CD1c-positive myeloid dendritic cell (primary cell): ENCODE measurements at regions not wholly inside any gene's neighbourhood (a gene's known extent, or its start where the extent isn't known, plus 50 kb on each side); places are given as distances from the start of the nearest gene placed in this dataset.
"Not testable (repeated sequence)": the region's sequence is repeated elsewhere in the genome, so short reads cannot be mapped to it uniquely, and the experiment has no call there.

Experiments
- DNase-seq: peaks from one replicate; pipeline ENCODE4 v3.0.0-alpha.2; 2016; ENCODE audit errors: extremely low spot score

DNA sequence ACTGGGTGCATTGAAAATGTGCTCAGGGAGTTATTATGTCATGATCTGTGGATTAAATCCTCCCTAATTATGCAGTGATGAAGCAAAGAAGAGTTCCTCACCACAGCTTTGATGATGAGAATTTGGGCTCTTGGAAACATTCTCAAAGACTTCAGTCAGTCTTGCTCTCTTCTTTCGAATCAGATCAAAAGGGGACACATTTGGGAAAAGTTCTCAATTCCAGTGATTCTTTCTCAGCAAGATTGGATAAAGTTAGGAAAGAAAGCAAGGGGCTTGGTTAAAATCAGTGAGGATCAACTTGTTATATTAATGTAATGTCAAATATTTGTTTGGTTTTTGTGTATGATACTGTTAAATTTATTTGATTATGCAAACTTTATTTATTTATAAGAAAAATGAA, 411.3 kb upstream of the ACTBL2 start:
- DNase-seq, result no peak

DNA sequence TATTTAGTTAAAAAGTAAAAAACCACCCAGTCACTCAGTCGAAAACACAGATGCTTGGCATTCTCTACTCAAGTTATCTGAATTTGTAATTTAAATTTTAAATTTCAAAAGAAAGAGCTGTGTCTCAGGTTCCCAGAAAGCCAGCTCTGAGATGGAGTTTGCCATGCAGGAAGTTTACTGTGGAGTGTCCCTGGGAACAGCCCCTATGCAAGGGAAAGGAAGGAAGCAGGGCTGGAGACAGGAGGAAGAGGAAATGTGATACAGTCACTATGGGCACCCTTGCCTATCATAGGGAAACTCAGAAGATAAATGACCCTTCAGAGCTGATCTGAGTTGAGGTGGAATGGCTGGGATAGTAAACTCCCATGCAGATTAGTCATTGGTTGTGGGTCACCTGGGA, 408.8 kb upstream of the ACTBL2 start:
- DNase-seq, result no peak

DNA sequence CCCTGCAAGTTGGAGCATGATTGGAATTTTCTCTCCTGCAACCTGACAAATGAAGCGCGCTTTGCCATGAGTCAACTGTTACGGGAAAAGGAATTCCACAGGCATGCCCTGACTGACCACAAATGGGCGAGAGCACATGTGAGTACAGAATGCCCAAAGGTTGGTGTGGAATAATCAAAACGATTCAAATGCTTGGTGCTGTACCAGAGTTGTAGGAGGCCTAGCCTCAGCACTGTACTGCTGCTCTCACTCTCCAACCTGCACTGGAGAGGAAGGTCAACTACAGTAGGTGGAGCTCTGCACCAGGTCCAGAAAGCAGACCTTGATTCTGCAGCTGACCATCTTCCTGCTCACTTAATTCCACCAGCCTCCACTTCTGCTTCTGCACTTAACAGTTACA, 406.9 kb upstream of the ACTBL2 start:
- no peak for DNase-seq

DNA sequence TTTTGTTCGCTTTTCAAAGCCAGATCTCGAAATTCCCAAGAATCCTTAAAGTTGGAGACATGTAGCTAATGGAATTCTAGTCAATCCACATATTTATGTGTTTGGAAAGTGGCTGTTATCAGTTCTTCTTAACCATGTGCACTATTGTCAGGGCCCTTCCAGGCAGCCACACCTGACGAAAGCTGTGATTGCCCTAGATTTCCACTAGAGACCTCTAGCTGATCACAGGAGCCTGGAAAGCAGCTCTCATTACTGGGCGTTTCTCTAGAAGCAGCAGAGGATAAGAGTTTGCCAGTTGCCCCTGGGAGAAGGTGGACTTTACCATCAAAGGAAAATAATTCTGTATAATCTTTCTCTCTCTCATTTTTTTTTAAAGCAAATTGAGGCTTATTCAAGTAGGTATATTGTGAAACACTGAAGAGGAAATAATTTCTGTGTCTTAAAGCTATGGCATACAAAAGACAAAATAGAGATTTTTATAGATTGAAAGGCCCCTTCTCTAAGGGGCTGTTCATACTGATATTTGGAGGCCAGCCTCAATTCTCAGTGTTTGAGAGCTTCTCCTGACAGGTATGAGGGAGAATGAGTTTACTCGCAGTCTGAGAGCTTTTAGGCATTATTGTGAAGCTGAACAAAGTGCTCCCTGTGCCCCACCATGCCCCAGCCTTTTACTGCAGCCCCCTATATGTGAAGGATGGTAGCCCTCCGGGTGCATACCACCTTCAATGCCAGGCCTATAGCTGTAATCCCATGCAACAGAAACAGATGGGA, 405.4 kb upstream of the ACTBL2 start:
- no peak for DNase-seq

DNA sequence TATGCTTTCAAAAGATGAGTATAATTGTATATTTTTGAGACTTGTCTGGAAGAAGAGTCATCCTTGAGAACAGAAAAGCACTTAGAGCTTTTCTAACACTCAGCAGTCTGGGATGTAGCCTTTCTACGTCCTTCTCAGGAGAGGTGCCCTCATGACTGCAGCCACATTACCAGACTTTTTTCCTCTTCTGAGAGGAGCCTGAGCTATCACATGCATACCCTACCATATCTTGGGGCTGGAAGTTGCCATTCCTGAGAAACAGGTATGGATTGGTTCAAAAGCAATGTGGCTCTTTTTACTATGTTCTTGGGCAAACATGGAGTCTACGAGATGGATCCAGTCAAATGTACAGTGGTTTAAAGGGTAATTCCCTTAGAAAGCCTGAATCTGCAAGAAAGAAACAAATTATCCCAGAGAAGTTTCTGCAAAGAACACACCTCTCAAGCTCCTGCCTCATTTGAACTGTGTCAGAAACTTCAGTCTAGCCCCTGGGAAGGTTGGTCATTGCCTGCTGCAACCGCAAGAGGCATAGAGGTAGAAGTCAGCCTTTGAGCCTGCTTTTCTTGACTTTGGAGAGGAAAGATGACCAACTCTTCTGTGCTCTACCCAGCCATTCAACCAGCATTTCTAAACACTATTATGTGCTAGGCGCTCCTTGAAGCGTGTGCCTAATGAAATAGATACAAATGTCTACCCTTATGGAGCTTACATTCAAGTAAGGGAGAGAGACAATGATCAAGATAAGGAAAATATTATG, 401.9 kb upstream of the ACTBL2 start:
- DNase-seq, result no peak

DNA sequence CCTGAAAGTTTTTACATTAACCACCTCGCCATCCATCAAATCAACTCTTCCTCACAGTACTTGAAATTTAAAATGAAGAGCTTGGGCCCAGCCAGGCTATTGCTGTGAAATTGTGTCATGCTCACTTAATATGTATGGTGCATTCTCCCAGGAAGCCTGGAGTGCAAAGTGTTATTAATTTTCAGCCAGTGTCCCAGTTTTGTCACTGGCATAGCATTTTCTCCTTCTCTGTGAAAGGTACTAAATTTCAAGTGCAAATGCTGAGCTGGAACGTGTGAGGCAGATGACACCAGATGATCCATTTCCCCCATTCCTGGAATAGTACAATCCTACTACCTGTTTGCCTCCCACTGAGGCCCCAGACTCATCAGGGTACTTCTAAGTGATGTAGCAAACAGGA, 397.6 kb upstream of the ACTBL2 start:
- DNase-seq, result no peak

DNA sequence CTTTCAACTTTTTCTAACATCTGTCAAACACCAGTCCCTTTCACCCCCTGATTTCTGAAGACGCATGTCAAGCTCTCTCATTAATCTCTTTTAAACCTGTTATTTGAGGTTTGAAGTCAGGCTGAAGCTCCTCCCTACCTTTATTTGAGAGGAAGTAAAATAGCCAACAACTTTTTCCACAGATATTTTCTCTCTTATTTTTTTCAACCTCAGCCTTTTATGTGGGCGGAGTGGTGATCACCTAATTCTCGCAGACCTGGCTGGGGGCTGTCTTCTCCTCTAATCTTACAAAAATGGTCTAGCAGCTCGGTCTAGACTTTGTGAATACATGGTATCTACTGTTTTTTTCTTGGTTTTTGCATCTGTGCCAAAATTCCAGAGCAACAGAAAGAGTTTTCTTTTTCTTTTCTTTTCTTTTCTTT, 395.7 kb upstream of the ACTBL2 start:
- no peak for DNase-seq

DNA sequence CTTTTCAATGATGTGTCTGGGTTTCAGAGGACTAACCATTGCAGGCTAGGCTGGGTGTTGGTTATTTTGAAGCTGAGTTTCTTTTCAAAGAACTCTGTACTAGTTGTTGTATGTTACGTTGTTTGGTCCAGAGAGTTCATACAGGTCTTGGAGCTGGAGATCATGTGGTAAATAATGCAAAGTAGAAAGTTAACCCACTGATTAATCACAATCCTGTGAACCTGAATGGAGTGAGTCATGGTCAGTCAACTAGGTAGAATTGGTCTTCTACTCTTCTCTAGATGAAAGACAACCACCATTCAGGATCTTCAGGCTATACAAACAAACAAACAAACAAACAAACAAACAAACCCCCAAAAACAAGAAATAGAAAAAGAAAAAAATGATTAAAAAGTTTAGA, 388.9 kb upstream of the ACTBL2 start:
- no peak for DNase-seq

DNA sequence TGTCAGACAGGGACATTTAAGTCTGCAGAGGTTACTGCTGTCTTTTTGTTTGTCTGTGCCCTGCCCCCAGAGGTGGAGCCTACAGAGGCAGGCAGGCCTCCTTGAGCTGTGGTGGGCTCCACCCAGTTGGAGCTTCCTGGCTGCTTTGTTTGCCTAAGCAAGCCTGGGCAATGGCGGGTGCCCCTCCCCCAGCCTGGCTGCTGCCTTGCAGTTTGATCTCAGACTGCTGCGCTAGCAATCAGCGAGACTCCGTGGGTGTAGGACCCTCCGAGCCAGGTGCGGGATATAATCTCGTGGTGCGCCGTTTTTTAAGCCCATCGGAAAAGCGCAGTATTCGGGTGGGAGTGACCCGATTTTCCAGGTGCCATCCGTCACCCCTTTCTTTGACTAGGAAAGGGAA, 387.7 kb upstream of the ACTBL2 start:
- DNase-seq, result not testable (repeated sequence)

DNA sequence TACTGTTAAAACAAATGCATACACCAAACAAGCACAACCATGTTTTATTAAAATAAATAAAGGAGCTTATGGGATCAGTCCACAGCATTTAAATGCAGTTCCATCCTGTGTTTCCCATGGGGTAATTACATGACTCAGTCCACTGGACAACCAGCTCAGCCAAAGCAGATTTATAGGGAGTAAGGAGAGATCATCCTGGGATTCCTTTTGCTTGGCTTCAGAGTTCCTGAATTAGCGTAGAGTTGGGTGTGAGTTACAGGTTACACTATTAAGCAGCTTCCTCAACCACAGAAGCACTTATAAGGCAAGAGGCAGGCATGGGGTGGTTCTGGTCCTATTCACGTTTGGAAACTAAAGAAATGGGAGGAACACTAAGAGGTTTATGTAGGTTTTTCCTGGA, 381.1 kb upstream of the ACTBL2 start:
- no peak for DNase-seq

DNA sequence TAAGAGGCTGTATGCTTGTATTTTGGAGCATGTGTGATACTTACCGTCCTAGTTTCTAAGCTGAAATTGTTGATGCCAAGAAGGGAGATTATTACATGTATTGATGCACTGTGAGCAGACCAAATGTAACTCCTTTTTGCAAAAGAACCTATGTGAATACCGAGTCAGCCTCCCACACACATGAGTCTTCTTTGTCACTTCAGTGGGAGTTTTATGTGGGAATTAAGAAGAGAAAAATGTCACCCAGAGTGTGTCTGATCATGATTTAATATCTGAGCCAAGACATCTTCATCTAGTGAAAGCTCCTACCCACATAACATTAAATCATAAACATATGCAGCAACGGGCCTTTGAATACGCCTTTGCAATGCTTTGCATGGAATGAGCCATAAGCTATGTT, 380.3 kb upstream of the ACTBL2 start:
- no peak for DNase-seq

DNA sequence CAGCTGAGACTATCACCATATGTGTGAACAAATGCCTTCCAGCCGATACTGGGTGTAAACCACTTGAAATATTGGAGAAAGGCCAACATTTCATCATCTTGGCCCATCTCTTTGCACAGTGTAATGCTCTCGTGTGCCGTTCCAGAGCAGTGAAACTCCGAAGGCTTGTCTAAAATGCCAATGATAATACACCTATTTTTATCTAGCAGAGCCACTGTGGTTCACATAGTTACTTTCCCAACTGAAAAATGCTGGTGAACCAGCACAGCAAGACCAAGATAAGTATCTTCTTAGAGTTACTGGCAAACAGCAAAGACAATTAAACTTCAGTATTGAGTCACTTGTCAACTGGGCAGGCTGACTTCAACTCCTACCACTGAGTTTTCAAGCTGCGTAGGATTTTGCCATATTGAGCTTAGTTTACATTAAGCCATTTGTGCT, 379.9 kb upstream of the ACTBL2 start:
- no peak for DNase-seq

DNA sequence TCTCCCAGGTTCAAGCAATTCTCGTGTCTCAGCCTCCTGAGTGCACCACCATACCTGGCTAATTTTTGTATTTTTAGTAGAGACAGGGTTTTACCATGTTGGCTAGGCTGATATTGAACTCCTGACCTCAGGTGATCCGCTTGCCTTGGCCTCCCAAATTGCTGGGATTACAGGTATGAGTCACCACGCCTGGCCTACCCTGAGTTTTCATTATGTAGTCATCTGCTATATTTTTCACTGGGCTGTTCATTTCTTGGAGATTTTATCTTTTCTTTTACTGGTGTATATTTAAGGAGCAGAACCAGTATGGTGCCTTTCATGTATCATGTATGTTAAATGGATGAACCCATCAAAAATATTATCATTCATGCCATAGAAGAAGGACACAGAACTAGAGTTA, 377.0 kb upstream of the ACTBL2 start:
- DNase-seq, result no peak

DNA sequence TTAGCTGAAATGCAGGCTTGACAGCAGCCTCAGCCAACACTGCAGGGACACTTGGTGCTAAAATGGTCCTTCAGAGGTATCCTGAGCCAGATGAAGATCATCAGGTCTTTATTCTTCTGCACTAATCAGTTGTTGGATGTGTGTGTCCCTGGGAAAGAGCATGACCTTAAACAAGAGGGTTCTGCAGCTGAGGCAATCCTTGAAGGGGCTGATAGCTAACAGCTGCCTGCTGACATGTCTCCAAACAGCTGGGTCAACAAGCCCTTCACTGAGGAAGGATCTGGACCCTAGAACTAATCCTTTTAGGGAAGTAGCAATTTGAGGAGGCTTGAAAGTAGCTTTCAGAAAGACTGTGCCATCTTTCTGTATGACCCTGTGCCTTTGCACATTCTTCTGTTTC, 376.3 kb upstream of the ACTBL2 start:
- DNase-seq, result no peak

DNA sequence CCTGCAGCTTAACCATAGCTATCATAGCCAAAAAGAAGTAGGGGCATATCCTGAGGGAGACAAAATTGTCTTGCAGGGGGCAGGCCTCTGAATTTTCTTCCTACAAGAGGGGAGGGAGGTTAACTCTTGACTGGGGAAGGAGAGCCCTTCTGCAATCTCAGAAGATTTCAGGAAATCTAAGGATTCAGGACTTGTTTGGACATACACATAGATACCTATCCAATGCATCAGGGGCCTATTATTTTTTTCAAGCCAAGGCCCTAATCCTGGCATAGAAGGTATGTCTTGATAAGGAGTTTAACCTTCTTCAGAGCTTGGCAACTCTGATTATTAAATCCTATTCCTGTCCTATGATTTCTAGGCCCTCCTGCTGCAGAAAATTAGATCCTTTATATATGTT, 375.1 kb upstream of the ACTBL2 start:
- no peak for DNase-seq

DNA sequence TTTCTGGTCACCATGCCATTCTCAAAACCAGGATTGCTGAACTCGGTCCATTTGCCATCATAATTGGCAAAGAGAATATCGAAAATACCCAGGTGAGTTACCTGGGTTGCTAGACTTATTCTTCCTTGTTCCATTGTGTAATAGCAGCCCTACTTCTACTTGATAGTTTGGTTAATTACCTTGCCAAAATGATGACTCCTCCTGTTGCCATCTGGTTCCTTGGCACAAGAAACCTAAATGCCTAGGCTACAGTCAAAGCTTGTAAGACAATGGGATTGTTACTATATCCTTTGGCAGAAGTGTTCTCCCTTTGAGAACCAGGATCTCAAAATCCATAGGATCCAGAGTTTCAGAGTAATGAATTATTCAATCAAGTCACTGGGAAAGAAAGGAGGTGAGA, 373.2 kb upstream of the ACTBL2 start:
- DNase-seq, result no peak

DNA sequence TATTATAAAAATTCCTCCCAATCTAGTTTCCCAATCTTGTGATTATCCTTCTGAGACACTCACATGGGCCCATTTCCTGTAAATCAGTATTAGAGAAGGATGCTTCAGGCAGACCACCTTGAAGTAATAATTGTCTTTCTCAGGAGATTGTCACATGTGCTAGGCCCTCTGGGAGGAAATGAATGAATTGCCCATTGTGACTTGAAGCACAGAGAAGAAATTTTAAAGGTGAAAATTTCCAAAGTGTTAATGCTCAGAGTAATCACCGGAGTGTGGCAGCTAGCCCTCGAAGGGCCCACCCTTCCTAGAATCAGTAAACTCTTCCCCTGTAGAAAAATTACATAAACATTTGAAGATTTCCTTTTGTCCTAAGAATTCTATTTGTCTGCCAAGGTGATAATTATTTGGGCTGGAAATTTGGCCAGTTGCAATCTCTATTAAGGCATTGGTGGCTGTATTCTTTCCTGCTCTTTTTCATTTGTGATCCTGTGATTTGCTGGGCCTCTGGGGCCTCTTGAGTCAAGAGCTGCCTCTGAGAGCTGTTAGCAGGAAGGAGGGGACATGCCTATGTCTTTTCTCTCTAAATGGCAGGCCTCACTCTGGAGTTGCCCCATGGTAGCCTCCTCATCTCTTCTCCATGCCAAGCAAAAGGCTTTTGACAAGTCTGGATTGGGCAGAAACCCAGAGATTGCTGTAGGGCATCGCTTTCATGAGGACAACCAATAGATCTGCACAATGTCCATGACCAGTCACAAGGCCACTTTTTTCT, 371.5 kb upstream of the ACTBL2 start:
- no peak for DNase-seq

DNA sequence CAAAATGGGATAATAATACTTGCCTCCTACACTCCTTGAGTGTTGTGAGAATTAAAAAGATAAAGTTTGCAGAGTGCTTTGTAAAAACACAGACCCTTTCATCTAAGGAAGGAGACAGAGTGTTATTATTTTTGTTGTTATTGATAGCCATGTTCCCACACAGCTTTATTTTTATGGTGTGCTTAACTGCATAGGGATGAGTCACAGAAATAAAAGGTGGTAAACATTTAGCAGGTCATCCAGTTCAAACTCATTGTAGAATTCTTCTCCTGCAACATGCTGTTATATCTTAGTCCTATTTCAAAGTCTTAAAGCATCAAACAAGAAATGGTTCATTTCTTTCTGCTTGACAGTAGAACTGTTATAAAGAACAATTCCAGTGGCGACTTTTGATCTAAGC, 367.5 kb upstream of the ACTBL2 start:
- no peak for DNase-seq

DNA sequence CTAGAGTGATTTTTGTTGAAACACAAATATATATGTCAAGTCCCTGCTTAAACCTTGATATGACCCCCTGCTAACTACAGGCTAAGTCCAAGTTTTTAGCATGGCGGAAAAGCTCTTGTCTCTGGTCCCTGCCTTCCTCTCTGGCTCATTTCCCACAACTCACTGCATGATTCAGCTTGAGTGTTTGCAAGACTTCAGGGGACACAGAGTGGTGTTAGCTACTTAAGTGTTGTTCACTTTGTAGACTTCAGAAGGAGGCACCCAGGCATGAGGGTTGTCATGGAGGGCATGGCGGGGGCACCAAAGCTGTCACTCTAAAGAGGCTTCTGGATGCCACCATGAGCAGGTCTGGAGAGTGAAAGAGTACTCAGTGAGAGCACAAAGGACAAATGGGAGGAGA, 362.4 kb upstream of the ACTBL2 start:
- DNase-seq, result no peak

DNA sequence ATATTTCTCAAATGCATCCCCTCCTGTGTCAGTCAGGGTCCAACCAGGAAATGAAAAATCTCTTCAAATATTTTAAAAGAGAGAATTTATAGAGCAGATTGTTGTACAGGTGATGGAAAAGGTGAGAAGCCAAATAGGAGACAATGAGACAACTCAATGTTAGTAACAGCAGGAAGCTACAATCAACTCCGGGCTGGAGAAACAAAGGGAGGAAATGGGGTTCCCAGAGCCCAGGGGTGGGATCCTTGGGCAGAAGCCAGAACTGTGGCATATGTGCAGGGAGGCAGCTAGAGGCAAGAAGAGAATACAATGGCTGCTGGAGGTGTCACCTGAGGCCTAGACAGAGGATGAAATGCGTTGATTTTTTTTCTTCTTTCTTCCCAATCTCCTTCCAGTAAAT, 361.8 kb upstream of the ACTBL2 start:
- no peak for DNase-seq

DNA sequence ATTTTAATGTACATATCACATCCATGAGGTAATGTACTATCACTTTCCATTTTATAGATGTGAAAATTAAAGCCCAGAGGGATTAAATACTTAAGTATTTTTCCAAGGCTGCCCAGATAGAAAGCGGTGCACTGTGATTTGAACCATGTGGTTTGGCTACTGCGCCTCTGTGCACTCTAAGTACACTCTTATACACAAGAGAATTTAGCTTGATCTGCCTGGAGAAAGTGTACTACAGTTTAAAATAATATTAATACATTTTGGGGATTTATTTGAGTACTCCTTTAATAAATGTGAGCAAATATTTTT, 360.4 kb upstream of the ACTBL2 start:
- no peak for DNase-seq

DNA sequence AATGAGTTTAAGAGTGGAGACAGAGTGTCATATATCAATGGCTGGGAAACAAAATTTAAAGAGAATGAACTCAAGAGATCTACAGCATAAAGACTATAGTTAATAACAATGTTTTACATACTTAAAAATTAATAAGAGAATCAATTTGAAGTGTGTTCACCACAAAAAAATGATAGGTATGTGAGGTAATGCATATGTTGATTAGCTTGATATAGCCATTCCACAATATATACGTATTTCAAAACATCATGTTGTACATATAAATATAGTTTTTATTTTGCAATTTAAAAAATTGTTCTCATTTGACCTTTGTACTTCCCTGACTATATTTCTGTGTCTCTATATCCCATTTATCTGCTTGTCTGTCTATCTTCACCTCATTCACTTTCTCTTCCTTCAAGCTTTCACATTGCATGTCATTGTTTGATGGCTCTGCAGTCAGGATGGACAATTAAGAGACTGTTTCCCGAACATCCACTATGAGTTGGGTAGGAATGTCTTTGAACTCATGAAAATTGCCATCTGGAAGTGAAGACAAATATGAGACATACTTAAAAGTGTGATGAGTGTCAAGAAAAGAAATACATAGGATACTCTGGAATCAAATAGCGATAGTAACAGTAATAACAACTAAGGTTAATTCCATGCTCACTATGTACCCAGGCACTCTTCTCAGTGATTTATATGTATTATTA, 359.9 kb upstream of the ACTBL2 start:
- DNase-seq, result no peak
